Spleen (tissue), 11 donors: ENCODE measurements at regions not wholly inside any gene's neighbourhood (a gene's known extent, or its start where the extent isn't known, plus 50 kb on each side); places are given as distances from the start of the nearest gene placed in this dataset.
"Not testable (repeated sequence)": the region's sequence is repeated elsewhere in the genome, so short reads cannot be mapped to it uniquely, and the experiment has no call there.

Source experiments
- DNase-seq: peaks from one replicate; pipeline ENCODE4 v3.0.0-alpha.2; 2020
- H3K27ac ChIP-seq, 8 donors: fragments of 200-600 bp; sonication (generic) in 7 of 8; 1 replicate in 4 of 8; 2 replicates in 4 of 8; pipeline versions ENCODE4 v1.5.0 to v1.8.0; 2016 to 2021; ENCODE audit warnings: inconsistent platforms in 4 of 8, mild to moderate bottlenecking in 4 of 8, moderate library complexity in 1 of 8
- H3K27me3 ChIP-seq, 7 donors: fragments of 200-600 bp; sonication (generic) in 6 of 7; replicated peaks in 1 of 7; 1 replicate in 4 of 7; 2 replicates in 3 of 7; pipeline versions ENCODE4 v1.5.0 to v1.8.0; 2016 to 2021; ENCODE audit warnings: inconsistent platforms in 3 of 7, mild to moderate bottlenecking in 1 of 7
- H3K36me3 ChIP-seq, 6 donors: fragments of 200-600 bp; sonication (generic) in 5 of 6; 1 replicate in 4 of 6; 2 replicates in 2 of 6; pipeline versions ENCODE4 v1.5.0 to v1.8.0; 2016 to 2021; ENCODE audit warnings: inconsistent platforms in 2 of 6
- H3K4me1 ChIP-seq, 6 donors: fragments of 200-600 bp; sonication (generic) in 5 of 6; 1 replicate in 3 of 6; 2 replicates in 3 of 6; pipeline versions ENCODE4 v1.5.0 to v1.8.0; 2016 to 2021; ENCODE audit warnings: inconsistent platforms in 3 of 6
- H3K4me3 ChIP-seq, 8 donors: fragments of 200-600 bp; sonication (generic) in 7 of 8; 1 replicate in 4 of 8; 2 replicates in 4 of 8; pipeline versions ENCODE4 v1.5.0 to v1.8.0; 2016 to 2021; ENCODE audit warnings: inconsistent platforms in 4 of 8, mild to moderate bottlenecking in 4 of 8, moderate library complexity in 2 of 8
- H3K9me3 ChIP-seq, 8 donors: fragments of 200-600 bp; sonication (generic) in 7 of 8; 1 replicate in 4 of 8; 2 replicates in 4 of 8; pipeline versions ENCODE4 v1.5.0 to v1.8.0; 2016 to 2021; ENCODE audit warnings: inconsistent platforms in 4 of 8
- WGBS, 5 donors: extraction: QIAGEN DNeasy Blood & Tissue Kit in 3 of 5; methylation state at CpG; one replicate each; pipeline versions ENCODE4 v1.1.5 to v1.1.7; 2013 to 2018; 5-methylcytosine and 5-hydroxymethylcytosine counted together
- intact Hi-C: fragments of 100-400 bp; cut with DNase I; formaldehyde crosslinking; loops from one replicate; pipeline ENCODE4 v1.15.0; 2023; ENCODE audit warnings: low total_unique reads
- donor health status: healthy with polysubstance abuse.
- donor health status: DM: no; HTN: no; CAD: no; lungs with moderate emphysema.
- donor health status: DM: no; HTN: no; CAD: no.
- donor health status: Bipolar disorder and iron deficiency.
- donor health status: healthy.
- donor health status: DM: no; HTN: no; CAD: no.
- donor health status: DM: yes; HTN: yes; CAD: no.

DNA sequence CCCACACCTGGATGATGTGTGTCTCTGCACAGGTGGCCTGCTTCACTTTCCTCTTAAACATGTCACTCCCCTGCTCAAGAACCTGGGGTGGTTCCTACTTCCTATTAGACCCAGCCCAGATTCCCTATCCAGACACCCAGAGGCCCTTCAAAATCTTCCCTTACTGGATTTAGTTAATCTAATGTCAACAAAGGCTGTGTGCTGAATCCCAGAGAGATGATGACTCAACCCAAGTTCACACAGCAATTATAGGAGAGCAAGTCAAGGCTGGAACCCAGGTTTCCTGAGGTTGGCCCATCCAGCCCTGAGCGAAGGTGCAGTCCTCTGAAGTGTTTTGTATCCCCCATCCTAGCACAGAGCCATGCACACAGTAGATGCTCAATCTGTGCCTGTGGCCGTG, 230.5 kb upstream of the POTEB2 start:
- H3K36me3 ChIP-seq, DNase-seq, H3K27me3 ChIP-seq, H3K4me3 ChIP-seq, intact Hi-C loops, H3K9me3 ChIP-seq, H3K4me1 ChIP-seq, H3K27ac ChIP-seq: not testable (repeated sequence)
- WGBS, 5 donors = no CpG with 5 or more reads among the region's 2 CpGs

DNA sequence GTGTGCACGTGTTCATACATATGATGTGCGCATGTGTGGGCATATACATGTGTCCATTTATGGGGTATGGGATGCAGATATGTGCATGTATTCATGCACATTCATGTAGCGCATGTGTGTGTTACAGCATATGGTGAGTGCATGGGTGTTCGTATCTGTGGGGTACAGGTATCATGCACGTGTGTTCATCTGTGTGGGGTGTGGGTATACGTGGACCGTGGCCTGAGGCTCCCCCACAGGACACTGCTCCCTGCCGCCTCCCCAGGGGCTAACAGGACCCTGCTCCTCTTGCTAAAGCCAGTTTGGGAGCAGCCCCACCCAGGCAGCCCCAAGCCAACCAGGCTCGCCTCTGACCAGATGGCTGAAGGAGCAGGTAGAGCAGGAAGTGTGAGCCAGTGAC, 213.4 kb upstream of the POTEB2 start:
- H3K9me3 ChIP-seq, H3K4me3 ChIP-seq, H3K27ac ChIP-seq, H3K27me3 ChIP-seq, H3K36me3 ChIP-seq, DNase-seq, intact Hi-C loops, H3K4me1 ChIP-seq: not testable (repeated sequence)
- WGBS, 5 donors = no CpG with 5 or more reads among the region's 9 CpGs

DNA sequence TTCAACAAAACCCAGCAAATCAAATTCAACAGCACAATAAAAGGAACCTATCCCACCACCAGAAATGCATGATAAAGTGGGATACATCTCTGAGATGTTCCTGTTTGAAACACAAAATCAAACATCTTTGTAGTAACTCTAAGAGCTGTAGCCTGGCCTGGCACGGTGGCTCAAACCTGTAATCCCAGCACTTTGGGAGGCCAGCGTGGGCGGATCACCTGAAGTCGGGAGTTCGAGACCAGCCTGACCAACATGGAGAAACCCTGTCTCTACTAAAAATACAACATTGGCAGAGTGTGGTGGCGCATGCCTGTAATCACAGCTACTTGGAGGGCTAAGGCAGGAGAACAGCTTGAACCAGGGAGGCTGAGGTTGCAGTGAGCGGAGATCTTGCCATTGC, 202.8 kb upstream of the POTEB2 start:
- H3K4me3 ChIP-seq, H3K27me3 ChIP-seq, intact Hi-C loops, H3K9me3 ChIP-seq, H3K4me1 ChIP-seq, H3K36me3 ChIP-seq, DNase-seq, H3K27ac ChIP-seq: not testable (repeated sequence)
- 70 to 97% (median 79%) methylated on average over 6 to 7 of the region's 7 CpGs; no CpG with 5 or more reads in 1 of the 5 donors for WGBS, 5 donors

DNA sequence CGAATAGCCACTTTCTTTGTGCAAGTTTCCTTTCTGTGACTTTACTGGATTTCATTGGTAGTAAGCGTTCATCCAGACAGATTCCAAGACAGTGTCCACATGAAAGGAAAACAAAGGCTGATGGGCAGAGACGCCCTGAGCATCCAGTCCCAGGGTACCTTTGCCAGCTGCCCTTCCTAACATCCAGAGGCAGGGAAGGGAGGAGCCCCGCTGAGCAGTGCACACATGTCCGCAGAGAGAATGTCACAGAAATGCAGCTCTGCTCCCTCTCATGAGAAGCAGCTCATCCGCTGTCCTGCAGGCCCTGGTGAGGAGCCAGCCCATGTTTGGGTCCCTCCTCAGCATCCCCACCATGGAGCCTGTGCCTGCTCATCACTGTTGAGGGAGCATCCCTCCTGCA, 197.4 kb upstream of the POTEB2 start:
- H3K27ac ChIP-seq, H3K9me3 ChIP-seq, H3K4me1 ChIP-seq, H3K36me3 ChIP-seq, intact Hi-C loops, H3K4me3 ChIP-seq, H3K27me3 ChIP-seq: not testable (repeated sequence)
- 20 to 69% (median 61%) methylated on average over 1 to 6 of the region's 6 CpGs for WGBS, 5 donors
- DNase-seq = peak; percentile 64

DNA sequence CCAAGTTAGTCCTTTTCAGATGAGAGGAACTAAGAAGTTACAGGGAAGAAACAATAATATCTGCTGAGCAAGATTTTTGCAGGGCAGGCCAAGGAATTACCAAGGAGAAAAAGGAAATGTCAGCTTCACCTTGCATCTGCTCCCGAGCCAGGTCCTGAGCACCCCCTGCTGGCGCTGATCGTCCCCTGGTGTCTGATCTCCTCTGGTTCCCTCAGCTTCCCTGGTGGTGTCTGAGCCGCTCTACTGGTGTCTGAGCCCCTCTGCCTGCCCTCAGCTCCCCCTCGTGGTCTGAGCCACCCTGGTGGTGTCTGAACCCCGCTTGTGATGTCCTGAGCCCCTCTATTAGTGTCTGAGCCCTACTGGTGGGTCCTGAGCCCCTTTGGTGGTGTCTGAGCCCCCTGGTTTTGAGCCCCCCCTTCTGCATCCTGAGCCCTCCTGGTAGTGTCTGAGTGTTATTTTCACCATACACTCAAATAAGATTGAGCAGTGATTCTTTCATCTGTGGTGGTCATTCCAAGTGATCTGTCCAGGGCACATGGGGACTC, 196.6 kb upstream of the POTEB2 start:
- H3K9me3 ChIP-seq, intact Hi-C loops, H3K36me3 ChIP-seq, H3K27ac ChIP-seq, DNase-seq, H3K27me3 ChIP-seq, H3K4me1 ChIP-seq, H3K4me3 ChIP-seq: not testable (repeated sequence)
- WGBS, 5 donors = 7 to 56% (median 56%) methylated on average over 2 to 6 of the region's 6 CpGs; no CpG with 5 or more reads in 2 of the 5 donors

DNA sequence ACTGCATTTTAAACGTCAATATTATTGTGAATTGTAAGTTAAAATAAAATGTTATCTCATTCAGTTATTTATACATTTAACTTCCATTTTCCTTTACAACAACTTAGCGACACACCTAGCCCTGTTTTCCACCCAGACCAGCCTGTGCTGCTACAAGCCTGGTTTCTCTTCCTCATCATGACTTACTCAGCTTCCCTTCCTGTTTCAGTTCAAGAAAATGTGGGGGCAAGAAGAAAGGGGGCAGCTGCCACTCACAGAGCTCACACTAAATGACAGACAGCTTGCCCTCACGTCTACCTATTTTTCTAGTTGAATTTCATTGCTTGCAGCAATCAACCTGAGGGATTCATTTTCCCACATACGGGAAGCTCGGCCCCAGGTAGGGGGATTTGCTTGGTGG, 185.8 kb upstream of the POTEB2 start:
- intact Hi-C loops, H3K9me3 ChIP-seq, H3K27me3 ChIP-seq, H3K36me3 ChIP-seq, H3K4me3 ChIP-seq, DNase-seq, H3K4me1 ChIP-seq, H3K27ac ChIP-seq: not testable (repeated sequence)
- no CpG with 5 or more reads among the region's 5 CpGs for WGBS, 5 donors

DNA sequence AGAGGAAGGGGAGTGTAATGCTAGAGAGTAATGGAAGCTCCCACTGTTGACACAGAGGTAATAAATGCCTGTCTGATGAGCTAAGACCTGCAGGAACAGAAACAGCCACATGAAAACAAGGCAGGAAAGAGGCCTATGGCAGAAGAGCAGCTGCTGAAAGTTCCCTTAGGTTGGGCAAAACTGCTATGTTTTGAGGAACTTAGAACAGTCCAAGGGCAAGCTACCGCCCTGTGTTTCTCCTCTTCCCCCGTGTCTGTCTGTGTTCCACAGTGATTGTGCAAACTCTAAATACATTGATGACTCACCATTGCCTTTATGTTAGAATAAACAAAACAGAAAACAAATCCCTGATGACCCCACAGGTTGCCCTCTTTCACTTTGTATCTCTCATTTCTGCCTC, 165.6 kb upstream of the POTEB2 start:
- H3K27ac ChIP-seq, H3K27me3 ChIP-seq, DNase-seq, H3K36me3 ChIP-seq, H3K4me3 ChIP-seq, H3K4me1 ChIP-seq, intact Hi-C loops, H3K9me3 ChIP-seq: not testable (repeated sequence)
- WGBS, 5 donors = no CpG with 5 or more reads among the region's 2 CpGs

DNA sequence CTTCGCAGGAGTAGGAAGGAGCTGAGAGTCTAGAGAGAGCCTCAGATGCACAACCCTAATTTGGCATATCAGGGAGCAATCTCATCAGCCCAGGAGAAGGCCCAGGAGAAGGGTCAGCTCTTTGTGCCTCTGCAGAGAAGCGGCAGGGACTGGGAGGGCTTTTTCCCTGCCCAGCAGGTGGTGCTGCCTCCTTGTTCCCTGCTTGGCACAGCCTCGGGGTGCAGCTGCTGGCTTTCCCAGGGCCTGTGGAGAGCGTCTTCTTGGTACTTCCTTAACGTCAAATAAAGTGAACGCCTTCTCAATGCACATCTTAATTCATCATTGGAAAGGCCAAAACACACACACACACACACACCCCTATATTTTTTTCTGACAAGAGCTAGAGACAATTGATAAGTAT, 162.9 kb upstream of the POTEB2 start:
- WGBS, 5 donors = 80 to 100% methylated on average over 1 of the region's 6 CpGs; no CpG with 5 or more reads in 3 of the 5 donors
- H3K27me3 ChIP-seq, H3K4me3 ChIP-seq, DNase-seq, H3K36me3 ChIP-seq, intact Hi-C loops, H3K27ac ChIP-seq, H3K9me3 ChIP-seq, H3K4me1 ChIP-seq: not testable (repeated sequence)

DNA sequence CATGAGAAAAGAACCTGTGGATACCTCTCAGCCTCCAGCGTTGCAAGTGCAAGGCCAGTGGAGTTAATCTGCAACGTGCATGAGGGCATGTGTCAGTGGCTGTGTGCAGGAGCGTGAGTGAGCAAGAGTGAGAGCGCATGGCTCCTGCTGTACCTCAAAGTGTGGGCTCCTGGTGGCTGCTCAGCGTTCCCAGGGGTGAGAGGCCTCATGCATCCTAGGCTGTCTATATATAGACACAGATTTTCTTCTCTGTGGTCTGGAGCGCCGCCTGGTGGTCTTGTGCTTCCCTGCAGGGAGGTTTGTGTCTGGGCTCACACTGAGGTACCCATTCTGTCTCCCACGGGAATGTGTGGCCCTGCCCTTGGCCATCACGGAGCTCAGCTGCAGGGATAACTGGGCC, 161.8 kb upstream of the POTEB2 start:
- DNase-seq = peak; percentile 45
- H3K4me1 ChIP-seq, H3K9me3 ChIP-seq, H3K27me3 ChIP-seq, intact Hi-C loops, H3K36me3 ChIP-seq, H3K27ac ChIP-seq, H3K4me3 ChIP-seq: not testable (repeated sequence)
- 40 to 69% (median 50%) methylated on average over 4 of the region's 9 CpGs; no CpG with 5 or more reads in 2 of the 5 donors for WGBS, 5 donors

DNA sequence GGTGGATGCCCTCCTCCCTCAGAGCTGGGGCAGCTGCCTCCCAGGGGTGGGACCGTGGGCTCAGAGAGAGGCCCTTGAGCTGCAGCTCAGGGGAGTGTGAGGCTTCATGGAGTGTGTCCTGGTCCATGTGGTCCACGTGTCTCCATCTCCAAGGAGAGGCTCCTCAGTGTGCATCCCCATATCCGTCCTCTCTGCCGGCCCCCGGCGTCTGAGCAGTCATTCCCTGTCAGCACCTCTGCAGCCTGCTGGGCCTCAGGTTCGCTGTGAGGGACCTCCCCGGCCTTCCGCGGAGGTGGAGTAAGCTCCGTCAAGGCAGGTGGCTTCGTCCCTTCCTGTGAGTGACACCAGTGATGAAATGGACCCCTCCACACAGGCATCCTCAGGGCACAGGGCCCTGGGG, 160.7 kb upstream of the POTEB2 start:
- H3K27ac ChIP-seq, H3K9me3 ChIP-seq, H3K36me3 ChIP-seq, H3K4me3 ChIP-seq, H3K4me1 ChIP-seq, intact Hi-C loops, H3K27me3 ChIP-seq: not testable (repeated sequence)
- WGBS, 5 donors = 83 to 93% (median 90%) methylated on average over 5 to 8 of the region's 12 CpGs; no CpG with 5 or more reads in 2 of the 5 donors
- peak; percentile 66 for DNase-seq

DNA sequence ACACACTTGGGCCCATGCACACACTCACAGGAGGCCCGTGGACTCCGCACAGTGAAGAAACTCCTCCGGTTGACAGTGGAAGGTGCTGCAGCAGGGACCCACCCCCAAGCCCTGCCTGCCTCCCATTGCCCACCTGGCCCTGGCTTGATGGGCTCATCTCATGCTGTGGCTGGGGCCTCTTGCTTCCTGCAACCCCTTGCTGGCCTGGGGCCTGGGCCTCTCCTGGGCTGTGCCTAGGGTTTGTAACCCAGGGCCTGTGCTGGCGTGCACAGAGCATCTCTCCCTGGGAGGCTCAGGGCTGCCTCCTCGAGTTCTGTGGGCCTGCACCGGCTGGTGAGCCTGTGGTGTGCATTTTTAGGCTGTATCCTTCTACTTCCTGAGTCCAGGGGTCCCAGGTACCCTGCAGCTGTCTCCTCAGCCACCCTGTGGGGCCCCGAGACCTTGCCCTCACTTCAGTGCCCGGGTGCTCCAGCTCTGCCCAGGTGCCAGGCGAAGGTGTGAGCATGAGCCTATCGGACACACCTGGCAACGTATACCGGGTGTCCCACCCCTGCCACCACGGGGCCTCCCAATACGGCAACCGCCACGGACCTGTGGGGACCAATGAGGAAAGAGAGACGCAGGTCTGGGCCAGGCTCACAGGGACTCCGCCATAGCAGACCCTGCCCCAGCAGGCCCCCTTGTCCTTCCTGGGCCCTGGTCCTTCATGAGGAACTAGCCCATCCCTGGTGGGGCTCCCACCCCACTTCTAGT, 158.3 kb upstream of the POTEB2 start:
- H3K9me3 ChIP-seq, H3K27ac ChIP-seq, intact Hi-C loops, H3K4me1 ChIP-seq, H3K4me3 ChIP-seq, H3K36me3 ChIP-seq, H3K27me3 ChIP-seq: not testable (repeated sequence)
- peak; percentile 78 for DNase-seq
- 77 to 90% (median 89%) methylated on average over 6 to 17 of the region's 18 CpGs; no CpG with 5 or more reads in 2 of the 5 donors for WGBS, 5 donors
